ENCODE measurements at regions not wholly inside any gene's neighbourhood (a gene's known extent, or its start where the extent isn't known, plus 50 kb on each side); places are given as distances from the start of the nearest gene placed in this dataset.

GRCh38 chr12:33012226-33012625, 115.6 kb upstream of the PKP2 start:
- no peak for TF ChIP-seq CTCF (IDR thresholded peaks at IDR 0.05; ENCODE audit: borderline replicate concordance, control extremely low read depth, extremely low read depth, insufficient read depth, missing control alignments)
- no peak for DNase-seq (ENCODE audit: low spot score)
- in situ Hi-C loops (cut with MboI; ENCODE audit: low sequenced_read_pairs, unreplicated experiment), result no loop called here

- in situ Hi-C loops (cut with MboI; ENCODE audit: low sequenced_read_pairs, unreplicated experiment), result no loop called here
- no peak for TF ChIP-seq CTCF (IDR thresholded peaks at IDR 0.05; ENCODE audit: borderline replicate concordance, control extremely low read depth, extremely low read depth, insufficient read depth, missing control alignments)
- no peak for DNase-seq (ENCODE audit: low spot score)
These were observed 109.5 kb upstream of the PKP2 start for GRCh38 chr12:33006106-33006505.

- in situ Hi-C loops (cut with MboI; ENCODE audit: low sequenced_read_pairs, unreplicated experiment), result no loop called here
- TF ChIP-seq CTCF (IDR thresholded peaks at IDR 0.05; ENCODE audit: borderline replicate concordance, control extremely low read depth, extremely low read depth, insufficient read depth, missing control alignments), result no peak
- no peak for DNase-seq (ENCODE audit: low spot score)
These were observed 103.4 kb upstream of the PKP2 start for GRCh38 chr12:33000016-33000415.

GRCh38 chr12:32997471-32997870, 100.9 kb upstream of the PKP2 start:
- in situ Hi-C loops (cut with MboI; ENCODE audit: low sequenced_read_pairs, unreplicated experiment), result no loop called here
- TF ChIP-seq CTCF (IDR thresholded peaks at IDR 0.05; ENCODE audit: borderline replicate concordance, control extremely low read depth, extremely low read depth, insufficient read depth, missing control alignments), result no peak
- no peak for DNase-seq (ENCODE audit: low spot score)

GRCh38 chr12:32995623-32996022, 99.0 kb upstream of the PKP2 start:
- in situ Hi-C loops (cut with MboI; ENCODE audit: low sequenced_read_pairs, unreplicated experiment), result no loop called here
- no peak for DNase-seq (ENCODE audit: low spot score)

DNA sequence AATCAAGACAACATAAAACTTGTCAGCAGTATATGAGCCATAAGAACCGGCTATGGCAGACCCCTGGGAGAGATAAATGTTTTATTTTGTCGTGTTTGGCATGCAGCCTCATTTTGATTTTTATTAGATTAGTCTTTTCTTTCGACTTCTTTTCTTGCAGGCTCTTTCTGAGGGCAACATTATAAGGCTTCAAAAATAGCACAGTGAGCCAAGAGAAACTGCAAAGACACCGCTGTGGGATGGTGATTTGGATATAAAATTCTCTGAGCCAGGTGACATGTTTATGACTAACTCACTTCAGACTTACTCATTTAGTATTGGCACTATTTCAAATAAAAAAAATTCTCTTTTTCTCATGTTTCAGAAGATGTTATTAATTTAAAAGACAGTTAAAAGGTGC, 96.8 kb upstream of the PKP2 start:
- TF ChIP-seq CTCF (IDR thresholded peaks at IDR 0.05; ENCODE audit: borderline replicate concordance, control extremely low read depth, extremely low read depth, insufficient read depth, missing control alignments), result no peak
- no peak for DNase-seq (ENCODE audit: low spot score)
- in situ Hi-C loops (cut with MboI; ENCODE audit: low sequenced_read_pairs, unreplicated experiment), result no loop called here

More at GRCh38 chr12:32995623-32996022, 99.0 kb upstream of the PKP2 start:
- no peak for TF ChIP-seq CTCF (IDR thresholded peaks at IDR 0.05; ENCODE audit: borderline replicate concordance, control extremely low read depth, extremely low read depth, insufficient read depth, missing control alignments)

DNA sequence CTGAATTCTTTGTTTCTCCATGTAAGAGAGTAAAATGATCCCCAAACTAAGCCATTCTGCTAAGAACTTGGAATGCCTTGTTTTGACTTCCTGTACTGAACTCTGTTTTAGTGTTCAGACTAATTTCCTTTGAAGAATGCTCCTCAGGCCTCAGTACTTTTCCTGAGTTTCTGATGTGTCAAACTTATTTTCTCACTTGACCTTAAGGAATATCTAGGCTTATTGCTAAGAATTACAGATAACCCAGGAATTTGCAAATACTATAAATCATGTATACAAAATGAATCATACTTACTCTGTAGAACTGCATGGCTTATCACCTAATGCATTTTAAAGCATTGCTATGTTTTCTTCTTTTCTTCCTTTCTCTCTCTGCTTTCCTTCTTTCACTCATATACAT, 93.1 kb upstream of the PKP2 start:
- in situ Hi-C loops (cut with MboI; ENCODE audit: low sequenced_read_pairs, unreplicated experiment), result no loop called here
- DNase-seq (ENCODE audit: low spot score), result no peak
- no peak for TF ChIP-seq CTCF (IDR thresholded peaks at IDR 0.05; ENCODE audit: borderline replicate concordance, control extremely low read depth, extremely low read depth, insufficient read depth, missing control alignments)
